Kidney (tissue), 13 donors: ENCODE measurements at regions not wholly inside any gene's neighbourhood (a gene's known extent, or its start where the extent isn't known, plus 50 kb on each side); places are given as distances from the start of the nearest gene placed in this dataset.
A peak's percentile ranks its signal among the peaks of the same experiment; 100 is the strongest.

ENCODE experiments used
- DNase-seq, 5 donors: peaks; one replicate each; pipeline ENCODE4 v3.0.0-alpha.2; 2013 to 2020
- FAIRE-seq: peaks from 2 replicates; lab custom pipeline; 2012; peaks lifted over from hg19 to GRCh38; lab: Jason Lieb, UNC
- H3K27ac ChIP-seq, 2 donors: one replicate each; pipeline ENCODE4 v1.7.0; 2013; ENCODE audit warnings: low read depth in 2 of 2, low read length in 2 of 2, inconsistent platforms in 1 of 2
- H3K27me3 ChIP-seq: one replicate; pipeline ENCODE4 v1.7.1; 2013; ENCODE audit warnings: low read length, inconsistent platforms; ENCODE audit not compliant: control insufficient read depth, insufficient read depth
- H3K36me3 ChIP-seq, 3 donors: one replicate each; pipeline versions ENCODE4 v1.7.0 to v1.7.1; 2013; ENCODE audit warnings: low read length in 3 of 3, control low read depth in 1 of 3, inconsistent platforms in 1 of 3; ENCODE audit not compliant: insufficient read depth in 3 of 3, control insufficient read depth in 2 of 3
- H3K4me1 ChIP-seq, 3 donors: one replicate each; pipeline versions ENCODE4 v1.7.0 to v1.7.1; 2013; ENCODE audit warnings: low read length in 3 of 3, inconsistent platforms in 1 of 3, low read depth in 1 of 3; ENCODE audit not compliant: control insufficient read depth in 2 of 3, insufficient read depth in 2 of 3
- H3K4me3 ChIP-seq, 3 donors: one replicate each; pipeline versions ENCODE4 v1.7.0 to v1.8.1; 2013; ENCODE audit warnings: low read length in 3 of 3, control low read depth in 1 of 3, inconsistent platforms in 1 of 3
- H3K9ac ChIP-seq, 3 donors: one replicate each; pipeline versions ENCODE4 v1.7.0 to v1.7.1; 2013; ENCODE audit warnings: low read length in 3 of 3, control low read depth in 1 of 3, inconsistent platforms in 1 of 3
- H3K9me3 ChIP-seq, 3 donors: one replicate each; pipeline versions ENCODE4 v1.7.0 to v1.7.1; 2013; ENCODE audit warnings: low read length in 3 of 3, control low read depth in 1 of 3, inconsistent platforms in 1 of 3; ENCODE audit not compliant: control insufficient read depth in 2 of 3, insufficient read depth in 1 of 3
- intact Hi-C: fragments of 100-400 bp; cut with DNase I; formaldehyde crosslinking; loops from one replicate; pipeline ENCODE4 v1.11.1; 2022
- TF ChIP-seq, protein P1 (sequence below): IDR thresholded peaks from 3 replicates; pipeline ENCODE4 v1.5.1; 2012; ENCODE audit warnings: mild to moderate bottlenecking, moderate library complexity, borderline replicate concordance; ENCODE audit not compliant: insufficient read depth; ENCODE audit errors: extremely low read depth
- donor health status: control.
- donor health status: control.
- donor health status: control.
- donor health status: control.
- donor health status: control.
- donor health status: DM: yes; HTN: yes; CAD: no.
- donor health status: Normal renal cell carcinoma (clear cell type).

DNA sequence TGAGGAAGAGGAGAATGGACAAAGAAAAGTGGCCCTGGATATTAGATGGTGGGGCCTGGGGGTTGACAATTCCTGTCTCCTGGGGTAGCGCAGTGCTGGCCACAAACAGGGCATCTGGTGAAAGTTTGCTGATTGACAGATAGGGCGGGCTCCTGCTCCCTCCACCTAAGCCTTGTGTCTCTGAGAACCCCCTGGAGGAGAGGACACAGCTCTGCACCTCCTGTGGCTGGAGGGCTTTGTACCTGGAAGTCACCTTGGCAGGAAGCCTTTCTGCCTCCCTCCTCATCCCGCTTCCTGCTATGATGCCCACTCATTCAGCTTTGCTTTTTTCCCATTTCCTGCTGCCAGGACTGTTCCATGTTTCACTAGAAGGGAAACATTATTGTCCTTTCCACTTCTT, 72.4 kb downstream of the RHOB start:
- H3K36me3 ChIP-seq = no peaks in the 10 kb centered on the region
- H3K4me3 ChIP-seq = no peak overlapping the region
- TF ChIP-seq, protein P1, sequence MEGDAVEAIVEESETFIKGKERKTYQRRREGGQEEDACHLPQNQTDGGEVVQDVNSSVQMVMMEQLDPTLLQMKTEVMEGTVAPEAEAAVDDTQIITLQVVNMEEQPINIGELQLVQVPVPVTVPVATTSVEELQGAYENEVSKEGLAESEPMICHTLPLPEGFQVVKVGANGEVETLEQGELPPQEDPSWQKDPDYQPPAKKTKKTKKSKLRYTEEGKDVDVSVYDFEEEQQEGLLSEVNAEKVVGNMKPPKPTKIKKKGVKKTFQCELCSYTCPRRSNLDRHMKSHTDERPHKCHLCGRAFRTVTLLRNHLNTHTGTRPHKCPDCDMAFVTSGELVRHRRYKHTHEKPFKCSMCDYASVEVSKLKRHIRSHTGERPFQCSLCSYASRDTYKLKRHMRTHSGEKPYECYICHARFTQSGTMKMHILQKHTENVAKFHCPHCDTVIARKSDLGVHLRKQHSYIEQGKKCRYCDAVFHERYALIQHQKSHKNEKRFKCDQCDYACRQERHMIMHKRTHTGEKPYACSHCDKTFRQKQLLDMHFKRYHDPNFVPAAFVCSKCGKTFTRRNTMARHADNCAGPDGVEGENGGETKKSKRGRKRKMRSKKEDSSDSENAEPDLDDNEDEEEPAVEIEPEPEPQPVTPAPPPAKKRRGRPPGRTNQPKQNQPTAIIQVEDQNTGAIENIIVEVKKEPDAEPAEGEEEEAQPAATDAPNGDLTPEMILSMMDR = no peak
- no peak overlapping the region for H3K9ac ChIP-seq
- peaks cover 0 to 20% (median 16%) of the 10 kb centered on the region in 3 donors for H3K4me1 ChIP-seq
- H3K27me3 ChIP-seq = no peaks in the 10 kb centered on the region
- FAIRE-seq (no peak), DNase-seq (no peak)
- H3K9me3 ChIP-seq = no peaks in the 10 kb centered on the region
- H3K27ac ChIP-seq = no peak overlapping the region
- intact Hi-C loops = no loop called here

DNA sequence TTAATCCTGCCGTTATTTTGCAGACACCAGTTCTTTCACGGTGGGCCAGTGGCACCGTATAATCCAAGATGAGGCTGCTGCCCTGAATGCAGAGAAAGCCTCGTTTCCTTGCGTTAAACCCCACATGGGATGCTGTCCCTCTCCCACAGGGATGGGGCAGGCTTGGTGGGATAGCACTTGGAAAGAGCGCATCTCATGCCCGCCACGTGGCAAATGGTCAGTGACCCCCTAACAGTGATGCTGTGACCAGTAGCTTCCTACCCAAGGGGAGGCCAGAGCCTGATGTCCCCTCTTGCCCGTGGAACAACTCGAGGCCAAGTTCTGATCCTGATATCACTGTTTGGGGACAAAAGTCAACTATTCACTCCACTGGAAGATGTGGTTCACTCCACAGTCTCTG, 73.3 kb downstream of the RHOB start:
- FAIRE-seq = no peak

DNA sequence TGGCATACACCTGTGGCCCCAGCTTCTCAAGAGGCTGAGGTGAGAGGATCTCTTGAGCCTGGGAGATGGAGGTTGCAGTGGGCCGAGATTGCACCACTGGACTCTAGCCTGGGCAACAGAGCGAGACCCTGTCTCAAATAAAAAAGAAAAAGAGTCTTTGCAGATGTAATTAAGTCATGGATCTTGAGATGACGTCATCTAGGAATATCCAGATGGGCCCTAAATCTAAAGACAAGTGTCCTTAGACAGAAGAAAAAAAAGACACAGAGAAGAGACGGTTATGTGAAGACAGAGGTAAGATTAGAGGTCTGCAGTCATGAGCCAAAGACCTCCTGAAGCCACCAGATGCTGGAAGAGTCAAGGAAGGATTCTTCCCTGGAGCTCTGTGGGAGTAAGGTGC, 74.3 kb downstream of the RHOB start:
- Histone ChIP-seq H3K9ac (no peak overlapping the region), H3K4me1 (peaks cover 0 to 21% (median 8%) of the 10 kb centered on the region in 3 donors), H3K27me3 (no peaks in the 10 kb centered on the region), H3K27ac (no peak overlapping the region), H3K9me3 (no peaks in the 10 kb centered on the region), H3K4me3 (no peak overlapping the region), H3K36me3 (no peaks in the 10 kb centered on the region)
- FAIRE-seq = no peak
- intact Hi-C loops = no loop called here
- TF ChIP-seq, protein P1 = no peak
- no peak for DNase-seq

More for the DNA sequence above, 73.3 kb downstream of the RHOB start:
- no peak for DNase-seq
- TF ChIP-seq, protein P1 = no peak
- H3K36me3 ChIP-seq = no peaks in the 10 kb centered on the region
- no peak overlapping the region for H3K27ac ChIP-seq
- H3K27me3 ChIP-seq = no peaks in the 10 kb centered on the region
- H3K4me3 ChIP-seq = no peak overlapping the region
- intact Hi-C loops = no loop called here
- H3K9ac ChIP-seq = no peak overlapping the region
- H3K4me1 ChIP-seq = peaks cover 0 to 21% (median 19%) of the 10 kb centered on the region in 3 donors
- no peaks in the 10 kb centered on the region for H3K9me3 ChIP-seq

DNA sequence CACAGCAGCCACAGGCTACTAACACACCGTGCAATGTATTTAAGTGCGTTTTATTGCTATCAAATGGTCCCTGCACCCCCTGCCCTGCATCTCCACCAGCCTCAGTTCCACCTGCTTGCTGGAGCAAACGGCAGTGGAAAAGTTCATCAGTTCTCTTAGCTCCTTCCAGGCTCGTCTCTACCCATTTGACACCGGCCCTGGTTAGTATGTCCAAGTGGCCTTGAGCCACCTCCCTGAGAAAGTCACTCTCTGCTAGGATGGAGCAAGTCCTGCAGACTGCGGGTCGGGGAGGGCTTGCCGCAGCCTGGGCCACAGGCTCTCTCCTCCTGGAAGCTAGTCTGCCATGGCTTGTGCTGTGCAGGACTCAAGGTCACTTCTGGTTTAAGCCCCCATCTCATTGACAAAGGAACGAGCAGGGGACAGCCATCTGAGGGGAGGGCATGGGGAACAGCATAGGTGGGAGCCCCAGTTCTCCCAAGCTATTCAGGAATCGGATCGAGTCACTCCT, 74.9 kb downstream of the RHOB start:
- no peak overlapping the region for H3K4me3 ChIP-seq
- H3K36me3 ChIP-seq = no peaks in the 10 kb centered on the region
- no peaks in the 10 kb centered on the region for H3K9me3 ChIP-seq
- TF ChIP-seq, protein P1 = no peak
- H3K9ac ChIP-seq = no peak overlapping the region
- no peak overlapping the region for H3K27ac ChIP-seq
- DNase-seq (peak in 1 of 5 donors; percentile 44), FAIRE-seq (no peak)
- H3K27me3 ChIP-seq = no peaks in the 10 kb centered on the region
- H3K4me1 ChIP-seq = peaks cover 0 to 15% (median 2%) of the 10 kb centered on the region in 3 donors
- intact Hi-C loops = no loop called here
